SK-N-SH (cell line): ENCODE measurements at regions not wholly inside any gene's neighbourhood (a gene's known extent, or its start where the extent isn't known, plus 50 kb on each side); places are given as distances from the start of the nearest gene placed in this dataset.

Source experiments
- CTCF ChIA-PET: fragments of 300-600, 350-600 bp; formaldehyde crosslinking; extraction: SDS; loops from one replicate; lab custom pipeline; 2021; lab: Yijun Ruan, JAX
- POLR2A ChIA-PET: fragments of 350-600 bp; sonication (Branson Sonifier 250); formaldehyde crosslinking; extraction: SDS; loops from one replicate; lab custom pipeline; 2020; ENCODE audit warnings: antibody characterized with exemption, inconsistent platforms; lab: Yijun Ruan, JAX
- DNase-seq: peaks from one replicate; pipeline ENCODE4 v3.0.0; 2012
- H2AFZ ChIP-seq: fragments of 200-600 bp; sonication (generic); 2 replicates; pipeline ENCODE4 v1.8.1; 2016; ENCODE audit warnings: antibody characterized with exemption, mild to moderate bottlenecking, low read depth
- H3F3A ChIP-seq: fragments of 200-600 bp; sonication (generic); replicated peaks from 2 replicates; pipeline ENCODE3; 2016; ENCODE audit warnings: antibody characterized with exemption, mild to moderate bottlenecking; ENCODE audit not compliant: insufficient read depth
- H3K27ac ChIP-seq, 2 experiments: fragments of 200-500 bp in 1 of 2; fragments of 200-600 bp in 1 of 2; sonication (Bioruptor generic) in 1 of 2; sonication (generic), shearing (Covaris generic) in 1 of 2; 2 replicates each; pipeline versions ENCODE4 v1.5.1 to v1.6.1; 2014 to 2016; ENCODE audit warnings: low read depth in 2 of 2, inconsistent platforms in 1 of 2, low read length in 1 of 2, mild to moderate bottlenecking in 1 of 2, mixed read lengths in 1 of 2
- H3K27me3 ChIP-seq: fragments of 200-600 bp; sonication (generic), shearing (Covaris generic); 2 replicates; pipeline ENCODE4 v1.6.1; 2016; ENCODE audit warnings: mixed run types; ENCODE audit not compliant: insufficient read depth
- H3K36me3 ChIP-seq, 2 experiments: fragments of 200-500 bp in 1 of 2; fragments of 200-600 bp in 1 of 2; sonication (Bioruptor generic) in 1 of 2; sonication (generic) in 1 of 2; replicated peaks in 1 of 2; 2 replicates each; pipeline versions ENCODE3 to v1.5.1; 2014 to 2016; ENCODE audit warnings: low read length in 1 of 2, mild to moderate bottlenecking in 1 of 2; ENCODE audit not compliant: insufficient read depth in 2 of 2, control insufficient read depth in 1 of 2
- H3K4me1 ChIP-seq, 2 experiments: fragments of 200-500 bp in 1 of 2; fragments of 200-600 bp in 1 of 2; sonication (Bioruptor generic) in 1 of 2; sonication (generic), shearing (Covaris generic) in 1 of 2; 2 replicates each; pipeline versions ENCODE4 v1.5.1 to v1.6.1; 2014 to 2016; ENCODE audit warnings: low read depth in 1 of 2, low read length in 1 of 2, mixed run types in 1 of 2; ENCODE audit not compliant: insufficient read depth in 2 of 2, control insufficient read depth in 1 of 2
- H3K4me2 ChIP-seq: fragments of 200-600 bp; sonication (generic), shearing (Covaris generic); 2 replicates; pipeline ENCODE4 v1.6.1; 2017; ENCODE audit warnings: mixed run types
- H3K4me3 ChIP-seq, 2 experiments: fragments of 200-500 bp in 1 of 2; fragments of 200-600 bp in 1 of 2; sonication (Bioruptor generic) in 1 of 2; sonication (generic), shearing (Covaris generic) in 1 of 2; 2 replicates each; pipeline versions ENCODE4 v1.5.1 to v1.8.1; 2014 to 2016; ENCODE audit warnings: low read depth in 2 of 2, inconsistent platforms in 1 of 2, low read length in 1 of 2, mild to moderate bottlenecking in 1 of 2, mixed read lengths in 1 of 2, moderate library complexity in 1 of 2
- H3K79me2 ChIP-seq: fragments of 200-600 bp; sonication (generic); 2 replicates; pipeline ENCODE4 v1.8.1; 2017; ENCODE audit warnings: mild to moderate bottlenecking; ENCODE audit not compliant: insufficient read depth
- H3K9ac ChIP-seq: fragments of 200-600 bp; sonication (generic); 2 replicates; pipeline ENCODE4 v1.6.1; 2017; ENCODE audit warnings: mixed run types
- H3K9me2 ChIP-seq: fragments of 200-600 bp; sonication (generic); 2 replicates; pipeline ENCODE4 v1.6.1; 2017; ENCODE audit warnings: mixed run types
- H3K9me3 ChIP-seq: fragments of 200-600 bp; sonication (generic); 2 replicates; pipeline ENCODE4 v1.6.1; 2017; ENCODE audit warnings: mixed run types, mild to moderate bottlenecking, moderate library complexity
- H4K20me1 ChIP-seq: fragments of 200-600 bp; sonication (generic); 2 replicates; pipeline ENCODE4 v1.6.1; 2017; ENCODE audit warnings: mild to moderate bottlenecking, mixed run types; ENCODE audit not compliant: insufficient read depth
- CHD2 ChIP-seq: fragments of 150-350 bp; IDR thresholded peaks from 2 replicates; pipeline ENCODE4 v1.6.1; 2018; ENCODE audit warnings: low read length; ENCODE audit not compliant: partially characterized antibody
- FOSL2 ChIP-seq: IDR thresholded peaks from 2 replicates; pipeline ENCODE4 v1.4.0; 2012; ENCODE audit warnings: low read depth, mild to moderate bottlenecking, moderate library complexity, borderline replicate concordance
- FOXM1 ChIP-seq: IDR thresholded peaks from 2 replicates; pipeline ENCODE4 v1.4.0; 2012; ENCODE audit warnings: low read depth, mild to moderate bottlenecking
- GABPA ChIP-seq: IDR thresholded peaks from 2 replicates; pipeline ENCODE4 v1.4.0; 2012; ENCODE audit warnings: low read depth, mild to moderate bottlenecking
- MEF2A ChIP-seq: IDR thresholded peaks from 2 replicates; pipeline ENCODE4 v1.4.0; 2012; ENCODE audit warnings: low read depth, borderline replicate concordance
- MXI1 ChIP-seq: IDR thresholded peaks from 2 replicates; pipeline ENCODE4 v1.6.1; 2012; ENCODE audit warnings: mild to moderate bottlenecking, low read depth, low read length, improper control_type of control experiment
- RCOR1 ChIP-seq: fragments of 150-350 bp; IDR thresholded peaks from 2 replicates; pipeline ENCODE4 v1.6.1; 2017; ENCODE audit warnings: antibody characterized with exemption, low read length
- RFX5 ChIP-seq: IDR thresholded peaks from 2 replicates; pipeline ENCODE4 v1.6.1; 2012; ENCODE audit warnings: mild to moderate bottlenecking, improper control_type of control experiment, low read length
- RXRA ChIP-seq: IDR thresholded peaks from 2 replicates; pipeline ENCODE4 v1.4.0; 2012; ENCODE audit warnings: low read depth, mild to moderate bottlenecking, borderline replicate concordance
- SIN3A ChIP-seq: IDR thresholded peaks from 2 replicates; pipeline ENCODE4 v1.6.1; 2012; ENCODE audit warnings: low read depth, mild to moderate bottlenecking, low read length, moderate library complexity, borderline replicate concordance
- TAF1 ChIP-seq: IDR thresholded peaks from 2 replicates; pipeline ENCODE4 v1.6.1; 2012; ENCODE audit warnings: low read depth, mild to moderate bottlenecking, low read length, moderate library complexity, borderline replicate concordance
- TEAD4 ChIP-seq: IDR thresholded peaks from 2 replicates; pipeline ENCODE4 v1.4.0; 2012; ENCODE audit warnings: mild to moderate bottlenecking, borderline replicate concordance; ENCODE audit not compliant: insufficient read depth
- WGBS: methylation state at CpG from one replicate; pipeline ENCODE4 v1.1.6; 2017; ENCODE audit warnings: low lambda C conversion rate; 5-methylcytosine and 5-hydroxymethylcytosine counted together
- TF ChIP-seq, protein P1 (sequence below): fragments of 150-350 bp; IDR thresholded peaks from 2 replicates; pipeline ENCODE4 v1.6.1; 2016; ENCODE audit warnings: mild to moderate bottlenecking, low read depth, low read length
- TF ChIP-seq, protein P2 (sequence below): IDR thresholded peaks from 2 replicates; pipeline ENCODE4 v1.4.0; 2012; ENCODE audit warnings: low read depth, borderline replicate concordance
- TF ChIP-seq, protein P3 (sequence below): IDR thresholded peaks from 2 replicates; pipeline ENCODE4 v1.4.0; 2012; ENCODE audit warnings: low read depth

DNA sequence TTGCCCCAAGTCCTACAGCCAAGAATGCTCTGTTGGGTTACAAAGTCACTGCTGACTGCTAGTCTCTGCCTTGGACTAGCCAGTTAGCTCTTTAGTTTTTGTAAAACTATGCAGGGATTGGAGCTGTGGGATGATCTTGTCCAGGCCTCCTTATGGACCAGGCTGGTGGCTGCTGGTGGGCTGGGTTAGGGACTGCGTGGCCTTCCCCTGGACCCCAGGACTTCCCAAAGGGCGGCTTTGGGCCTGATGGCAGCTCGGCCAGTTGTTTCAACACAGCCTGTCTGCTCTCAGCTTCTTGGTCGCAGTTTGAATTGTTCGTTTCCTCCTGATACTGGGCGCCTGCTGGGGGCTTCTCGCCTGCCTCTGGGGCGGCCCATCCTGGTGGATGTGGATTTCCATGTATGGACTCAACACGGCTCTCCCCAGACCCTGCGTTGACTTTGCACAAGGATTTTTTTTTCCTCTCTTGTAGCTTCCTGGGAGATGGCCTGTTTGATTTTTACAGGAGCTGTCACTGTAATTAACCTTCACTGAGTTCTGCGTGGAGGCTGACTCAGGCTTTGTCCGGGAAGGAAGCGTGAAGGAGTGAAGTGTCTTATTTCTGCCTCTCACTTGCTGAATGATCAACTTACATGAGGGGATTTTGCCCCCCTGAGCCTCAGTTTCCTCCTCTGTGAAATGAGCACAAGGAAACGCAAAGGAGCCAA is 91.9 kb upstream of the NEURL1B start:
- no peak overlapping the region for H2AFZ ChIP-seq
- 70% methylated on average over 8 of the region's 14 CpGs for WGBS
- TF ChIP-seq, protein P1, sequence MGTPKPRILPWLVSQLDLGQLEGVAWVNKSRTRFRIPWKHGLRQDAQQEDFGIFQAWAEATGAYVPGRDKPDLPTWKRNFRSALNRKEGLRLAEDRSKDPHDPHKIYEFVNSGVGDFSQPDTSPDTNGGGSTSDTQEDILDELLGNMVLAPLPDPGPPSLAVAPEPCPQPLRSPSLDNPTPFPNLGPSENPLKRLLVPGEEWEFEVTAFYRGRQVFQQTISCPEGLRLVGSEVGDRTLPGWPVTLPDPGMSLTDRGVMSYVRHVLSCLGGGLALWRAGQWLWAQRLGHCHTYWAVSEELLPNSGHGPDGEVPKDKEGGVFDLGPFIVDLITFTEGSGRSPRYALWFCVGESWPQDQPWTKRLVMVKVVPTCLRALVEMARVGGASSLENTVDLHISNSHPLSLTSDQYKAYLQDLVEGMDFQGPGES = no peak
- no peak for TF ChIP-seq RFX5
- TF ChIP-seq GABPA = no peak
- TF ChIP-seq, protein P2, sequence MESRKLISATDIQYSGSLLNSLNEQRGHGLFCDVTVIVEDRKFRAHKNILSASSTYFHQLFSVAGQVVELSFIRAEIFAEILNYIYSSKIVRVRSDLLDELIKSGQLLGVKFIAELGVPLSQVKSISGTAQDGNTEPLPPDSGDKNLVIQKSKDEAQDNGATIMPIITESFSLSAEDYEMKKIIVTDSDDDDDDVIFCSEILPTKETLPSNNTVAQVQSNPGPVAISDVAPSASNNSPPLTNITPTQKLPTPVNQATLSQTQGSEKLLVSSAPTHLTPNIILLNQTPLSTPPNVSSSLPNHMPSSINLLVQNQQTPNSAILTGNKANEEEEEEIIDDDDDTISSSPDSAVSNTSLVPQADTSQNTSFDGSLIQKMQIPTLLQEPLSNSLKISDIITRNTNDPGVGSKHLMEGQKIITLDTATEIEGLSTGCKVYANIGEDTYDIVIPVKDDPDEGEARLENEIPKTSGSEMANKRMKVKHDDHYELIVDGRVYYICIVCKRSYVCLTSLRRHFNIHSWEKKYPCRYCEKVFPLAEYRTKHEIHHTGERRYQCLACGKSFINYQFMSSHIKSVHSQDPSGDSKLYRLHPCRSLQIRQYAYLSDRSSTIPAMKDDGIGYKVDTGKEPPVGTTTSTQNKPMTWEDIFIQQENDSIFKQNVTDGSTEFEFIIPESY = no peak
- no peak for TF ChIP-seq MXI1
- TF ChIP-seq TEAD4 = no peak
- TF ChIP-seq CHD2 = no peak
- TF ChIP-seq FOSL2 = no peak
- no peak overlapping the region for H3K9ac ChIP-seq
- H3K36me3 ChIP-seq = no peaks in the 10 kb centered on the region
- no peaks in the 10 kb centered on the region for H3K79me2 ChIP-seq
- no peaks in the 10 kb centered on the region for H3F3A ChIP-seq
- ChIA-PET POLR2A (interaction anchor here (2.5 kb wide), 1 partner anchor 8 kb away, joined by 6 read pairs; no protein-coding TSS in a partner anchor), CTCF (interaction anchor here (1.1 to 3.0 kb wide), 3 partner anchors 7 to 148 kb away, joined by 3 to 10 read pairs (median 10); no protein-coding TSS in a partner anchor)
- H3K4me2 ChIP-seq = no peak overlapping the region
- H3K9me2 ChIP-seq = no peaks in the 10 kb centered on the region
- no peaks in the 10 kb centered on the region; the same call in 1 of the 2 replicates for H3K27me3 ChIP-seq
- H3K27ac ChIP-seq = no peak overlapping the region
- peaks cover 0 to 24% of the 10 kb centered on the region in 2 experiments; a peak in 1 of 4 replicates for H3K4me1 ChIP-seq
- no peak overlapping the region for H3K4me3 ChIP-seq
- no peaks in the 10 kb centered on the region for H3K9me3 ChIP-seq
- no peak for DNase-seq
- H4K20me1 ChIP-seq = no peaks in the 10 kb centered on the region

- H3K36me3 ChIP-seq = no peaks in the 10 kb centered on the region
- no peaks in the 10 kb centered on the region; the same call in 1 of the 2 replicates for H3K27me3 ChIP-seq
- 57% methylated on average over 6 of the region's 6 CpGs for WGBS
- H3K4me1 ChIP-seq = peaks cover 0 to 24% of the 10 kb centered on the region in 2 experiments; a peak in 1 of 4 replicates
- H3K27ac ChIP-seq = no peak overlapping the region
- CTCF ChIA-PET = interaction anchor here (1.1 to 2.1 kb wide), 2 partner anchors 64 to 149 kb away, joined by 3 to 10 read pairs; no protein-coding TSS in a partner anchor
- POLR2A ChIA-PET = no interaction called here
- H3K9me2 ChIP-seq = no peaks in the 10 kb centered on the region
- no peak overlapping the region for H3K4me2 ChIP-seq
- H4K20me1 ChIP-seq = no peaks in the 10 kb centered on the region
- no peaks in the 10 kb centered on the region for H3K79me2 ChIP-seq
- H3K4me3 ChIP-seq = no peak overlapping the region
- H3F3A ChIP-seq = peaks cover 3% of the 10 kb centered on the region
- no peak overlapping the region for H3K9ac ChIP-seq
- no peak overlapping the region for H2AFZ ChIP-seq
- DNase-seq = no peak
- TF ChIP-seq RFX5 (no peak), FOXM1 (no peak), TAF1 (no peak), RXRA (no peak), TEAD4 (no peak), FOSL2 (no peak), RCOR1 (no peak), MEF2A (no peak), SIN3A (no peak)
- TF ChIP-seq, protein P2 = no peak
- TF ChIP-seq, protein P3, sequence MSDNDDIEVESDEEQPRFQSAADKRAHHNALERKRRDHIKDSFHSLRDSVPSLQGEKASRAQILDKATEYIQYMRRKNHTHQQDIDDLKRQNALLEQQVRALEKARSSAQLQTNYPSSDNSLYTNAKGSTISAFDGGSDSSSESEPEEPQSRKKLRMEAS = no peak
- TF ChIP-seq, all 33 proteins: peak for 0
- H3K9me3 ChIP-seq = no peaks in the 10 kb centered on the region
Measured at GRCh38 chr5:172548311-172548731, 92.7 kb upstream of the NEURL1B start.
